B cell (primary cell): ENCODE measurements at regions not wholly inside any gene's neighbourhood (a gene's known extent, or its start where the extent isn't known, plus 50 kb on each side); places are given as distances from the start of the nearest gene placed in this dataset.

Experiments used
- CTCF ChIP-seq: fragments of 200-600 bp; IDR thresholded peaks from one replicate; pipeline ENCODE4 v1.8.0; 2022; ENCODE audit warnings: antibody characterized with exemption, mild to moderate bottlenecking
- EZH2 ChIP-seq: IDR thresholded peaks from 2 replicates; pipeline ENCODE4 v1.6.1; 2012; ENCODE audit warnings: borderline replicate concordance, low read depth, mild to moderate bottlenecking, moderate library complexity, low read length; ENCODE audit not compliant: insufficient read depth, poor library complexity, severe bottlenecking

- no peak for TF ChIP-seq CTCF
- no peak for TF ChIP-seq EZH2
These were observed 831.7 kb downstream of the SEMA5A start for GRCh38 chr5:8714198-8714597.
